Stimulated activated CD4-positive, alpha-beta T cell treated with anti-CD3 and anti-CD28 coated beads, TNF-alpha, amount 100 ng/mL, for 48 hours (primary cell): ENCODE measurements at regions not wholly inside any gene's neighbourhood (a gene's known extent, or its start where the extent isn't known, plus 50 kb on each side); places are given as distances from the start of the nearest gene placed in this dataset.

Source experiments
- DNase-seq, 3 donors: peaks; one replicate each; pipeline ENCODE4 v3.0.0-alpha.2; 2020; ENCODE audit warnings: low read depth in 3 of 3

DNA sequence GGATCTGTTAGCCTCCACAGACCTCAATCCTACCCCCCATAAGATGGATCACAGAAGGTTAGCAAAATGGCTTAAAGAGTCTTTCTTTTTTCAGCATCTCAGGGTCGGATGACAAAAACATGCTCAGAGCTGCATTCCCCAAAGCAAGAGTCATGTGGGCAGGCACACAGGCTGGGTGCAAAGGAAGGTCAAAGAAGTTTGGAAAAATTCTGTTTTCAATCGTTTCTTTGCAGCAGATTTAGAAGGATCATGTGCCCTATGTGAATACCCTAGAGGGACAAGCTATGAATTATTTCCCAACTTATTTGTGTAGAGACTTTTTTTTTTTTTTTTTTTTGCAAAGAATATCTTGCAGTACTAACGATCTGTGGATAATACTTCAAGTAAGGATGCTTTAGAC lies 845.4 kb downstream of the VRK1 start:
- no peak for DNase-seq

DNA sequence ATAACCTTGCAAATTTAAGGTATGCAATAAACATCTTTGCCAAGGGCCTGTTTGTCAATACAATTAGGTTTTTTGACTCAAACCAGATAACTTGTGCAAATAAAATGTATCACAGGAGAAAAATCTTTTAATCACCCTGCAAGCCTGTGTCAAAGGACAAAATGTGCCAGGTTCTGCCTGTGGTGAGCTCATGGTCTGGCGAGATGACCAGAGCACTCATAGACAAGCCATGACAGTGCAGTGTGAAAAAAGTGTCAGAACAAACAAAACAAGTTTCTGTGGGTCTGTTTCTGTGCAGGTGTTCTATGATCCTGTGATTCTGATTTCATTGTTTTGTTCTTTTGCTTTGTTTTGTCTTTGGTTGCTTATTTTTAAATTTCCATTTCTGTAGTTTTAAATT lies 847.2 kb downstream of the VRK1 start:
- DNase-seq: no peak

DNA sequence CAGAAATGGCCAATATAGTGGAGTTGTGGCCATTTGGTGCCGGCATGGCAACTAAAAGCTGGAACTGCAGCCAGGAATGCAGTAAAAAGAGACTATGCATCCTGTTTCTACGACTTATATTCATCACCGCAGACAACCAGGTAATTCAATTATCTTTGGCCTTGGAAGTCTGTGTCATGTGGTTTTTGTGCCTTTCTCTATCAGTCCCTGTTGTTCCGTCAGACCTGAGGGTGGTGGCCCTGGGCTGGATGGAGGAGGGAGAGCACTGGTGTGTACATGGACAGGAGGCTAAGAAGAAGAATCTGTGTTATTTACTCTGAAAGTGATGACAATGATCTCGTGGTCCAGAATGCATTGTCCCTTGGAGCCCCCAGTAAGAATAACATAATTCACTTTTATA lies 852.6 kb downstream of the VRK1 start:
- DNase-seq: no peak

DNA sequence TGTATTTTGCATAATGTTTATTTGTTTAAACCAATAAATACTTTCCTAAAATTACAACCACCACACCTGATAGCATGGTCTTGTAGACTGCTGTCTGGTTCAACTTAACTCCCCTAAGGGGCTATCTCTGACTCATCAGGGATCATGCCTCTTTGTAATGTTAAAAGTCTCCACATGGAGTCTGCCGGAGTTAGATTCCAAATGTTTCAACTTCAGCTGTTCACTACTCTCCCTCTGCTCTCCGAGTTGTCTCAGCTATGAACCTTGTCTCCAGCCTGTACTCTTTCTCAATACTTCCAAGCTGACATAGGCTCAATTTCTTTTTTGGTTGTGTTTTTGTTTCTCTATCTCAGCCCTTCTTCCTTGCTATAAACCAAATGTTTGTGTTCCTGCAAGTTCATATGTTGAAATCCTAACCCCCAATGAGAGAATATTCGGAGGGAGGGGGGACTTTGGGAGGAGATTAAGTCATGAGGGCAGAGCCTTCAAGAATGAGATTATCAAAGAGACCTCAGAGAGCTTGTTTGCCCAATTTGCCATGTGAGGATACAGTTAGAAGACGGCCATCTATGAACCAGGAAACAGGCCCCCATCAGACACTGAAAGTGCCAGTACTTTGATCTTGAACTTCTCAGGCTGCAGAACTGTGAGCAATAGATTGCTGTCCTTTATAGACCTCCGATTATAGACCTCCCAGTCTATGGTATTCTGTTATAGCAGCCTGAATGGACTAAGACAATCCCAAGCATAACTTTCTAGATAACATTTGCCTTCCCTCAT lies 858.2 kb downstream of the VRK1 start:
- DNase-seq: no peak

DNA sequence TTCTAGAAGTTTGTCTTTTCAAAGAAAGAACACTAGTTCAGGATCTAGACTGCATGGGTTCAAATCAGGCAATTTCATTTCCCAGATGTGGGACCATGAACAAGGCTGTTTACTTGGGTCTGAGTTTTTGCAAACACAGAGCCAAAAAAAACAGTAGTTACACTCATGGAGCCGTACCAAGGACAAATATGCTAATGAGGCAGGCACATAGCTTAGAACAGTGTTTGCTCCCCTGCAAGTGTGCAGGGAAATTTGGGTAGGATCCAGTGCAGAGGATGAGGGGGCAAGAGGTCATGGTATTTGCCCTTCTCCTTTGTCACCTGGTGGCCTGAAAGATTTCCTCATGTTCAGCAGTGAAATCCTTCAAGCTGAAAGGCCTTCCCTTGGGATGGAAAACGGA lies 860.4 kb downstream of the VRK1 start:
- no peak for DNase-seq

DNA sequence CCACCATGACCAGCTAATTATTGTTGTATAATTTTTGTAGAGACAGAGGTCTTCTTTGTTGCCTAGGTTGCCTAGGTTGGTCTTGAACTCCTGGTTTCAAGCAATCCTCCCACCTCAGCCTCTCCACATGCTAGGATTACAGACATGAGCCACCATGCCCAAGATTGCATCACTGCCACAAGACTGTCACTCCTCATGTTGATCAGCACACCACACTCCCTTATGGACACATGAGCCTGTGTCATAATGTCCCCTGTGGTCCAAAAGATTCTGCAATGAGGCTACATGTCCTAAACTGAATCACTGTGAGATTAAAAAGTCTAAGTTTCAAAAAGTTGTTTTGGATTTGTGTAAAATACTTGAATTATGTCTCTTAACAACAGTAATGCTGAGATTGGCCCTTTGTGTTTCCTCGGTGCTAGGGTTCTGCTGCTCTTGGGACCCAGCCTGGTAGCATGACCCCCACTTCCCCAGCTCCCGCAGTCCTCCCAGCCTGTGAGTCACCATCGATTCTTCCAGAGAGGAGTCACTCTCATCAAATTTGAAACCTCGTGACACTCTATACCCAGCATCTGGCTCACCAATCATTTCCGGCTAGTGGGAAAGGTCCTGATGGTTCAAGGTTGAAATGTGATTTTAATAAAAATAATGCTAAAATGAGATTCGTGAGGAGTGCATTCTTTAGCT lies 890.9 kb downstream of the VRK1 start:
- DNase-seq: no peak

DNA sequence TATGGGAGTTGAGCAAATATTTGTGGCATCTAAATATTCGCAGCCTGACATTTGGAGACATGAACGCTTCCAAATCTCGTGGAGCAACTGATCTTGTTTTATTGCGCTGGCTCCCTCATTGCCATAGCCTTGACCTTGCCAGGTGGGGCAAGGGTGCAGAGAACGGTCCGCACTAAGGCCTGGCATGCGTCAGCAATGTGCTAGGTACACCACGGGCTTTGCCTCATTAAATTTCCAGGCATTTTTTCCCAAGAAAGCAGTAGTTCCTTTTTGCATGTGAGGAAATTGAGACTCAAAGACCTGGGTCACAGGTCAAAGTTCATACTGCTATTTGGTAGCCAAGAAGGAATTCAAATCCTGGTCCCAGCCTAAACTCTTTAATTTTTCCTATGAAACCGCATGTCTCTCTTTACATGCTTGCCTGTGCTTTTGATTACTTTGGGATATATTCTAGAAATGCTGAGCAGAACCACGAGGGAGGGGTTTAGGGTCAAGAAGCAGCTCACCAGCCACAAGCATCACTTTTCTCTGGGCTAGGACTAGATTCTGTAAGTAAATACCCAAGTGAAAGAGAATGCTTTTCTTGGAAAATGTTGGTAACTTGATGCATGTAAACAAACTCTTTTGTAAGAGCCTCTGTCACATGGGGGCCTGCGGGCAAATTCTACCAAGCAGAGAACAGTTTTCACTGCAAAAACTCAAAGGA lies 891.6 kb downstream of the VRK1 start:
- no peak for DNase-seq

DNA sequence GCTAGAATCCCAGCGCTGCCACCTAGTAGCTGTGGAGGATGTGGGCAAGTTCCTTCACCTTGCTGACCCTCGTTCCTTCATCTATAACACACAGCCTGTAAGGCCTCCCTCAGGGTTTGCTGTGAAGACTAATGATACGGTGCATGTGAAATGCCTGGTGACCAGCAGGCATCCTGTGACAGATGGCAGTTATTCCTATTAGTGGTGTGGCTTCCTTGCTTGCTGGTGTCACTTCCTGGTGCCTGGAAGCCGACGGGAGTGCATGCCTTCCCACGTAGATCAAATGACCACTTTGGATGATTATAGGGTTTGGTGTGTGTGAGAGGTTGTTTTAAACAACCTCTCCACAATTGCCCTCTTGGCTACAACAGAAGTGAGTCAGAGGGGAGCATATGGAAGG lies 894.9 kb downstream of the VRK1 start:
- no peak for DNase-seq

DNA sequence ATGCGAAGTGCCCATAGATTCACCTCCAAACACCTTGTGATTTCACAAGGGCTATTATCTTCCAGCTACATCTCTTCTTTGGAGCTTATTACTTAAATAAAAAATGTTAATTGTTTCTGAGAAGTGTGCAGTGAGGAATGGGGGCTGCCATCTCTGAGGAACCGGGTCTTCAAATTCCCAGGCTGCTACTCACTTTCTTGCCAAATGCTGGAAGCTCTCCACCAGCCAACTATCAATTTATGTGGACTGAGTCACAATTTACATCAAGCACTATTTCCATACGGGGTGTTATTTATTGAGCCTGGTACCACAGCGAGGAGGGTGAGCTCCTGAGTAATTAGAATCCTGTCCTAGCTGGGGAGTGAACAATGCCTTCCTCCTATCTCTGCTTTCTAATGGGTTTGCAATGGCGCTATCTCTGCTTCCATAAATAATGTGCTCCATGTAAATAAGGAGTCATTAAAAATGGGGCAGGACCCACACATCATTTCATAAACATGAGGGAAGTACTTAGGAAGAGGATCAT lies 898.3 kb downstream of the VRK1 start:
- no peak for DNase-seq

DNA sequence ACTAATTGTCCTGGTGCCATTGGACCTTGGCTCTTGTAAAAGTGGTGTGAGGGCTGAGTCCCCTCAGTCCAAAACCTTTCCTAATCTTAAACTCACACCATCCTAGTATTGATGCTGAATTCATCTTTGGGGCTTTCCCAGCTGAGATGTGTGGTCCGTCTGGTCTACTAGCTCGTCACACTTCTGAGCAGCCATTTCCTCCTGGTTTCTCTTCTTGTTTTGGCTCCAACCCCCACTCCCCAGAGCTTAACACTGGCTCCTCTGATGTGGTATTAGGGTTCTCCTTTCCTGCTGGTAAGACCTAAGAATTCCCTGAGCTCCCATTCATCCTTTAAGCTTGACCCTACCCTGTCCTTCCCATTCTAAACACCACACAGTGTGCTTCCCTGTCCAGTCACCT lies 900.6 kb downstream of the VRK1 start:
- DNase-seq: no peak

DNA sequence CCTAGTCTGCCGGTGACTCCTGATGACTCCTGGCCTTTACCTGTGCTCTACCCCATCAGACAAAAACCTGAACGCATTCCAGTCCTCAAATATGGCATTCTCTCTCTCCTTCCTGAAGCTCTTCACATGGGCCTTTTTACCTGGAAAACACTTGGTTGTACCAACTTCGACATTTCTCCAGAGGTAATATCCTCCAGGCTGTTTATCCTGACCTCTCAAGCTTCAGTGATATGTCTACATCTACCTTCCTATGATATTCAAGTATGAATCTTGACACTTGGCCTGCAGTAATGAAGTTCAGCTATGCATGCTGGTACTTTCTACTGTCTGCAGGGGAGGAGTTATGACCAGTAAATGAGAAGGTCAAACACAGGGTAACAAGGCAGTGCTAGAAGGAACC lies 901.8 kb downstream of the VRK1 start:
- DNase-seq: no peak

DNA sequence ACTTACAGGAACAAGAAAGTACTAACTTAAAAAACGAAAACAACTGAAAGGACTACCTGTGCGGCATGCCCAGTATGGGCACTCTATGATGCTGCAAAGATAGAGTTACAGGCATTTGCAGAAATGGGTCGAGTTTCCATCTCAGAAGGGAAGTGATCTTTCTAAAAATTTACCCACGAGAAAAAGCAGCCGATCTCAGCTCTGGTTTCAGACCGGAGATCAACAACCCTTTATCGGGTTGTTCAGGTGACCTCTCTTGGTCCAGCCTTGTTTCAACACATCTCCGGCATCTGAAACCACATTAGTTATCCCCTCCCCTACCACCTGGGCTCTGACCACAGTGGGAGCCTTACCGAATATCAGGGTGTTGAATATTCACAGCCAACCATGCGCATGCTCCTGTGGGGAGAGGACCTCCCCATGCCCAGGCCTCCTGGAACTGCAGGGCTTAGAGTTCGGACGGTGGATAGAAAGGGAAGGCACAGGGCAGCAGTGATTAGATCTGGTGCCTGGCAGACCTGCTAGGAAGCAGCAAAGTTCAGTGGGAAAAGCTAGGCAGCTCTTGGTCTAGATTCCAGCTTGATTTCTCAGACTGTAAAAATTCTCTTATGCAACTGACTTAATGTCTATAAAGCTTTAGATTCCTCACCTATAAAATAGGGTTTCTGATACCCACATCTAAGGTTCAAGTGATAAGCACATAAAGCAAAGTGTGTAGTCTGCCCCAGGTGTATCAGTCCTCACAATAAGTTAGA lies 906.0 kb downstream of the VRK1 start:
- DNase-seq: no peak

DNA sequence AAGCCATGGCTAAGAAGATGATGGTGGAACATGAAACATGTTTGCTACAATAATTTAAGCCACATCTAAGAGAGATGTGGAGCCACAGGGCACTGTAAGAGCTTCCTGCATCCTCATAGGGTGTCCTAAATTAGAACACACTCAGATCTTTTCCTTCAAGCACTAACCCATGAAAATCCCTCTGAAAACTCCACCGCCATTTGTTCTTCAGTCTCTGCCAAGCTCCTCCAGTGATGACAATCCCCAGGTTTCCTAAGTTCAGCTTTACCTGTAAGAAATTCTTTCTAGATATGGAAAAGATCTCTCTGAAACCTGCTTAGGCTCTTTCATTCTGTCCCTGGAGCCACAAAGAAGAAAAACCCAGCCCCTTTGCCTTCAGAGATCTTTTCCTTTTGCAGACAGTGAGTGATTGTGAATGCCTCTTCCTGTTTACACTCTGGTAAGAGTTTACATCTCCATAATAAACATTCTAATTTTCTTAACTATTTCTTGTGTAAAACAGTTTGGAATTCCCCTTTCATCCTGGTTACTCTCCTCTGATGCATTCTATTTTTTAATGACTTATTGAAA lies 907.2 kb downstream of the VRK1 start:
- DNase-seq: no peak

DNA sequence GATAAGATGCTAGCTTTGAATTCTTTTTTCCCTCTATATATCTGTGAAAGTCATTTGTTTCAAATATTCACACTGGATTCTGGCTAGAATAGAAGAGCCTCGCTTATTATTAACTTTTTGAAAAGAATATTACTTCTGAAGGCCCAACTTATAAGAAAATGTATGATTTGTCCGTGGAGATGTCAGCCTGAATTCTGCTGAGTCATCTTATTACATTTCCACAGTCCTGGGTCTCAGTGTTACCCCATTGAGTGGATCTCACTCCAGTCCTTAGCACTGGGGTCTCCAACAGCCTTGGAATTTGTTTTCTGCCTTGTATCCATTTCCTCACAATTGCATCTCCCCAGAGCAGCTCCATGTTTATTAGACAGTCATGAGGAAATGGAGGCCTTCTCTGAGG lies 907.9 kb downstream of the VRK1 start:
- no peak for DNase-seq

DNA sequence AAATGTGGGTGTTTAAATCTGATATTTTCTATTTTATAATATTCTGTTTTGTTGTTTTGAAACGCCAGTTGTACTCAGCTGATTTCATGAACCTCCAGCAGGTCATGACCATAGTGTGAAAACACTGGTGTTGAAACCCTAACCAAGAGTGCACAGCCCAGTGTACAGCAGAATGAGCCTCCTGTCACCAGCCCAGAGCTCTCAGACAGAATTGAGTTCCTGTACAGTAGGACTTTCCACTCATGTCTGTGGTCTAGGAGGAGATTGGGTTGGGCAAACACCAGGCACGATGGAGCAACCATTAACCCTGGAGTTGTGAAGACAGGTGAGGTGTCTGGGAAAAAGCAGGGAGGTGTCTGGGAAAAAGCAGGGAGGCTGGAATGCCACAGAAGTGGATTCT lies 908.8 kb downstream of the VRK1 start:
- DNase-seq: no peak

DNA sequence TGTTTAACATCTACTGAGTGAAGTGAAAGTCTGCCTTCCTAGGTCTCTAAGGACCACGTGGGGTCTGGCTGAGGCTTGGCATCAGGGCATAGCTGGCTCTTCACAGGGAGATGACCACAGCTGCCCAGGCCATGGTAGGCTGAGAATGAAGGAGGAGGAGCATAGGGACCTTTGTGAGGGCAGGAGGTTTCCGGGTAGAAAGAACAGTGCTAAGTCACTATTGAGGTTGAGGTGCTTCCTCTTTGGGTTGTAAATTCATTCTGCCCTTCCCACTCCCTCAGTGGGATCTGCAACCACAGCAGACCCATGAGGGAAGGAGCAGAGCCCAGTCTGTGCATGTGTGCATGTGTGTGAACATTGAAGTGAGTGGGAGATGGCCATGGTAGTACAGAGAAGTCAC lies 909.6 kb downstream of the VRK1 start:
- DNase-seq: no peak

DNA sequence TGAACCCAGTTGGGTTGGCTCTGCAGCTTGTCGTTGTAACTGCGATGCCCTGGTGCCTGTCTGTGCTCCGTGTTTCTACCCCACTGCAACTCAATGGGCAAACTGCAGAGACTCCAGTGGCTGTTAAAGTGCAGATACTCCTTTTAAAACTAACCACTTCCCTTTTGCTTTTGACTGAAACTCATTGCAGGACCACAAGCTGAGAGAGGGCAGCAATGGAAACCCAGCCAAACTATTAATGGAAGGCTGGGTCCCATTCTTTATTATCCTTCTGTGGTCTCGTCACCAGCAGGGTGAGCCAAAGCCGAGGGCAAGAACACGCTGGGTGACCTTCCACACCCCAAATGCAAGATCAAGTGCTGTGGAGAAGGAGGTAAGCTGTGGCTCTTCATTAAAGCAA lies 910.4 kb downstream of the VRK1 start:
- no peak for DNase-seq

DNA sequence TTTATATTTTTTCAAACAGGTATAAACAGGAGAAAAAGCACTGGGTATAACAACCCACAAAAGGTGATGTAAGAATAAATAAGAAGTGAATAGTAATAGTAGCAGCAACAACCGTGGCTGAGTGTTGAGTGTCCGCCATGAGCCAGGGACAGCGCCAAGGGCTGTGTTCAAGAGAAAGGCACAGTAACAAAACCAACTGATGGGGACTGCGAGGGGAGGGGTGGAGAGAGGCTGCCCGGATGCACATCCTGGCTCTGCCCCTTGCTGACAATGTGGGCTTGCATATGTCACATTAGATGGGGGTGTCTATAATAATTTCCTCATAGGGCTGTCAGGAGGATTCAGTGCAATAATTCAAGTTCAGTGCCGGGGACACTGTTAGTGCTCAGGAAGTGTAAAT lies 912.4 kb downstream of the VRK1 start:
- no peak for DNase-seq

DNA sequence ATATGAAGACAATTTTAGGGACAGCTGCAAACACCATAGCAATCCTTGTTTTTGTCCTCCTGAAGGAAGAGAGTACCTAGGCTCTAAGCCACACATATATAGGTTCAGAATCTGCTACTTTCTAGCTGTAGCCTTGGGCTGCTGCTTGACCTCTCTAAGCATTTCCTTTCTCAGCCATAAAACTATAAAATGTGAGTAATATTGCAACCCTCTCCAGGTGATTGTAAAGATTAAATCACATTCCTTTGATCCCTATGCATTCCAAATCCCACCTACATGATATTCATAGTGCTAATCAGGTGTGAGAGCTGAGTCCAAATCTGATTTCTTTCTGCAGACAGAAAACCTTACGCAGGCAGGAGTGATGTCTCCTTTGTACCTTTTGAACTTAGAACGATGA lies 913.5 kb downstream of the VRK1 start:
- no peak for DNase-seq

DNA sequence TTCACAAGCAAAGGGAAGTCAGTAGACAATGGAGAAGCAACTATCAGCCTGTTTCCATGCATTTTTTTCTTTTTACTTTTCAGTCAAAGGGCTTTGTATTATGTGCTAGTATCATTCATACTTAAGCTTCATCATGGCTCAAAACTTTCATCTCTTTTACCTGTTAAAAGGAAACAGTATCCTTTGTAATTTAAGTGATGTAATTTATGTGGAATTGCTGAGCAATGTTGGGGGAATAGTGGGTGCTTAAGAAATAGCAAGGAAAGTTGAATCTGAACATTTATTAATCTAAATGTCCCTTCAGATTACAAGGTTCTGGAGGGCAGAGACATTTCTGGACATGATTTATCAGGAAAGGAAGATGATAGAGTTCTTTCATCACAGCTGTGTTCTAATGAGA lies 915.3 kb downstream of the VRK1 start:
- DNase-seq: no peak

DNA sequence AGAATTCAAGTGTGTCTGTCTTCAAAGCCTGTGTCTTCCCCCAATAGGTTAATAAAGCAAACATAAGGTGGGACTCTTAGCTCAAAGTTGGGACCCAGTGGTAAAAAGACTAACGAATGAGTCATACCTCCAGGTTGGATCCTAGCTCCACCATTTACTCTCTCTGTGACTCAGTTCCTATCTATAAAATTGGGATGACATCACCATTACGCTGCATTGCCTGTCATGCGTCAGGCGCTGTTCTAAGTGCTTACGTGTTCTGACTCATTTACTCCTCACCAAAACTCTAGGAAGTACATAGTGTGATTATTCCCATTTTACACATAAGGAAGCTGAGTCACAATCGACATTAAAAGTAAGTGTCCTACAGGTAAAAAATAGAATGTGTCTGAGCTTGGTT lies 915.8 kb downstream of the VRK1 start:
- no peak for DNase-seq
